EH (cell line): ENCODE measurements at regions not wholly inside any gene's neighbourhood (a gene's known extent, or its start where the extent isn't known, plus 50 kb on each side); places are given as distances from the start of the nearest gene placed in this dataset.
"Not testable (repeated sequence)": the region's sequence is repeated elsewhere in the genome, so short reads cannot be mapped to it uniquely, and the experiment has no call there.

ENCODE experiments used
- DNase-seq: peaks from one replicate; pipeline ENCODE4 v3.0.0-alpha.2; 2015; ENCODE audit warnings: low read depth

GRCh38 chr22:47351836-47352579 is 589.6 kb downstream of the TBC1D22A start:
- no peak for DNase-seq

- DNase-seq = not testable (repeated sequence)
Measured at GRCh38 chr22:47346287-47346686, 583.8 kb downstream of the TBC1D22A start.

- DNase-seq = no peak
Measured at GRCh38 chr22:47345025-47345424, 582.6 kb downstream of the TBC1D22A start.

GRCh38 chr22:47344414-47344813 is 582.0 kb downstream of the TBC1D22A start:
- no peak for DNase-seq

GRCh38 chr22:47343611-47344010 is 581.2 kb downstream of the TBC1D22A start:
- DNase-seq = no peak

GRCh38 chr22:47342446-47342845 is 580.0 kb downstream of the TBC1D22A start:
- no peak for DNase-seq

GRCh38 chr22:47341464-47341863 is 579.0 kb downstream of the TBC1D22A start:
- DNase-seq = no peak

- no peak for DNase-seq
Measured at GRCh38 chr22:47340851-47341436, 578.5 kb downstream of the TBC1D22A start.

GRCh38 chr22:47337161-47337621 is 574.7 kb downstream of the TBC1D22A start:
- DNase-seq = peak; percentile 95

GRCh38 chr22:47335958-47336357 is 573.5 kb downstream of the TBC1D22A start:
- DNase-seq = no peak

GRCh38 chr22:47335460-47335859 is 573.0 kb downstream of the TBC1D22A start:
- DNase-seq = no peak

- DNase-seq = no peak
Measured at GRCh38 chr22:47334601-47335000, 572.2 kb downstream of the TBC1D22A start.

- peak; percentile 67 for DNase-seq
Measured at GRCh38 chr22:47333625-47334024, 571.2 kb downstream of the TBC1D22A start.

- no peak for DNase-seq
Measured at GRCh38 chr22:47332246-47332980, 570.0 kb downstream of the TBC1D22A start.

- no peak for DNase-seq
Measured at GRCh38 chr22:47331750-47332149, 569.3 kb downstream of the TBC1D22A start.

- DNase-seq = no peak
Measured at GRCh38 chr22:47329727-47330650, 567.5 kb downstream of the TBC1D22A start.

GRCh38 chr22:47328550-47329243 is 566.2 kb downstream of the TBC1D22A start:
- peak; percentile 94 for DNase-seq

GRCh38 chr22:47327241-47327640 is 564.8 kb downstream of the TBC1D22A start:
- DNase-seq = no peak

- DNase-seq = no peak
Measured at GRCh38 chr22:47325249-47325648, 562.8 kb downstream of the TBC1D22A start.

GRCh38 chr22:47324435-47324990 is 562.1 kb downstream of the TBC1D22A start:
- no peak for DNase-seq

GRCh38 chr22:47323518-47323917 is 561.1 kb downstream of the TBC1D22A start:
- DNase-seq = no peak
